Fibroblast of upper back skin (primary cell): ENCODE measurements at regions not wholly inside any gene's neighbourhood (a gene's known extent, or its start where the extent isn't known, plus 50 kb on each side); places are given as distances from the start of the nearest gene placed in this dataset.

Experiments
- DNase-seq: peaks from one replicate; pipeline ENCODE4 v3.0.0-alpha.2; 2013

- peak; percentile 66 for DNase-seq
Observed at GRCh38 chr13:63206461-63206860, 1790.8 kb upstream of the PCDH20 start.

DNA sequence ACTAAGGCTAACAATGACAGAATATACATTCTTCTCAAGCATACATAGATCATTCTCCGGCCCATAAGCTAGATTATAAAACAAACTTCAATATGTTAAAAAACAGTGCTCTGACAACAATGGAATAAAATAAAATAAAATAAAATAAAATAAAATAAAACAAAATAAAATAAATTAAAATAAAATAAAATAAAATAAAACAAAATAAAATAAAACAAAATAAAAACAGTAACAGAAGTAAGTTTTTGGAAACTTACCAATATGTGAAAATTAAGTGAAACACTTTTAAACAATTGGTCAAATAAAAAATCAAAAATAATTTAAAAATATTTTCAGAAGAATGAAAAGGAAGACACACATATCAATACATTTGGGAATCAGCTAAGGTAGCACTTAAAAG, 1785.8 kb upstream of the PCDH20 start:
- DNase-seq = no peak

DNA sequence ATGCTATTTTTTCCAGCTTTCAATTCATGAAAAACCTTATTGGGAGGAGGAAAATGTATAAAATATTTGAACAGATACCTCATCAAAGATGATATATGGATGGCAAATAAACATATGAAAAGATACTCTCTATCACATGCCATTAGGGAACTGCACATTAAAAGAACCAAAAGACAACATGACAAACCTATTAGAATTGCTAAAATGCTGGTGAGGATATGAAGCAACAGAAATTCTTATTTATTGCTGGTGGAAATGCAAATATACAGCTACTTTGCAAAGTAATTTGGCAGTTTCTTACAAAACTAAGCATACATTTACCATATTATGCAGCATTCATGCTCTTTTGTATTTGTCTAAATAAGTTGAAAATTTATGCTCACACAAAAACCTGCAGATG, 1783.9 kb upstream of the PCDH20 start:
- no peak for DNase-seq

DNA sequence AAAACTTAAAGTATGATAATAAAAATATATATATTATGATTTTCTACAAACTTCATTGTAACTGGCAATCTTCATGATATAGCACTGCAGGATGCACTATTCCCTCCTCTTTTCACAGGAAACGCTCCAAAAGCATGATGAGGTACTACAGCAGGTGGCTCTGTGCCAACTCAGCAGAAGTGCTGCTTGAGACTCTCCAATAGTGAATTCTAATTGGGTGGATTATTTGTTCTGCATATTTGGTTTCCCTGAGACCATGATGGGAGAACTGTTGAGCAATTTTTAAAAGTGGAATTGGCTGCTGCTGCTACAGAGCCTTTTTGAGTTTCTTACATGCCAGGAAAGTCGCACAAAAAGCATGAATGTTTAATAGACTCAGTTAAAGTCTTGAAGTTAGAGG, 1782.4 kb upstream of the PCDH20 start:
- peak; percentile 79 for DNase-seq

- no peak for DNase-seq
Observed at GRCh38 chr13:63195726-63196125, 1780.1 kb upstream of the PCDH20 start.

DNA sequence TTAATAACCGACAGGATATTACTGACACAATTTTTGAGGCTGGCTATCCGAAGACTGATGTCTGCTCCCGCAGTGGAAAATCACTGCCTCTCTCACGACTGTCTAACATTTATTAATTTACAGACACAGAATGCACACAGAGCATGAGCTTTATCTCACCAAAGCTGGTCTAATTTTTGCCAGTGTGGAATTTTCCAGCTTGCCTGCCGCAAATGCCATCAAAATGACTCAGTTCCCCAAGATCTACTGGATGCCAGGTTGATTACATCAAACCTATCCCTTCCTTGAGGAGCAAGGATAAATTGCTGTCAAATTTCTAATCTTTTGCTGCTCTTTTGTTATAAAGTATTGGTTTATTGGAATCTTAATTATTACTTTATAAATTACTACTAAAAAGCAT, 1775.1 kb upstream of the PCDH20 start:
- DNase-seq = peak; percentile 60

DNA sequence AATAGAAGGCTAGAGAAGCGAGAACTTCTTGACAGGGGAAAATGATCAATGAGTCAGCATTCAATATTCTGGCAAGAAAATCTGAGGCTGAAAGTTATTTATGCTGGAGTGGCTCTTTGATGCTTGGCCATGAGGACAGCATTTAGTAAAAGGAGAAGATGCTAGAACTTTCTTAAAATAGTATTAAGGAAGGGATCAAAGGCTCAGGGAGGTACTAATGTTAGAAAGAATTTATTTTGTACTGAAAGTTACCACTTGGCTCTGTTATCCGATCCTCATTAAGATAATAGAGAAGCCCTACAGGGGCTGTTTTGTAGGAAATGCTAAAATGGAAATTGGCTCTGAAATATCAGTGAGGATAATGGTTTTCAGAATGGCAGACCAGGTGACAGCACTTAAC, 1774.6 kb upstream of the PCDH20 start:
- DNase-seq = peak; percentile 23

- DNase-seq = no peak
Observed at GRCh38 chr13:63189712-63190111, 1774.1 kb upstream of the PCDH20 start.

- DNase-seq = peak; percentile 93
Observed at GRCh38 chr13:63184693-63185092, 1769.0 kb upstream of the PCDH20 start.

DNA sequence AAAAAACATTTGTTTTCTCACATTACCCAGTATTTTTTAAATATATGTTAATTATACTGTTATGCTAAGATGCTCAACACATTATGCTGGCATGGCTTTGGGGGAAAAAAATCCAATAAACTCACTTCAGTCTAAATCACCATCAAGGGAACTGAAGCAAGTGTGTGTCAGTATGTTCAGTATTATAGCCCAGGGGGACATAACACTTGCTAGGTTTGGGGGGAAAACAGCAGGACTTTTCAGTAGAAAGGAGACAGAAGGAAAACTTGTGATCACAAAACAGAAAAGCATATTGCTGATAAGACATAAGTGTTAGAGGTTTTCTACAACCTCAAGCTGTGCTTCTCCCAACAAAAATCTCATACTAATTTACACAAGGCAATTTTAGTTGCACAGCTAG, 1759.9 kb upstream of the PCDH20 start:
- DNase-seq = no peak

GRCh38 chr13:63167699-63168337, 1752.2 kb upstream of the PCDH20 start:
- DNase-seq = no peak

GRCh38 chr13:63166345-63166744, 1750.7 kb upstream of the PCDH20 start:
- no peak for DNase-seq

GRCh38 chr13:63163903-63164302, 1748.3 kb upstream of the PCDH20 start:
- no peak for DNase-seq

GRCh38 chr13:63161219-63161618, 1745.6 kb upstream of the PCDH20 start:
- DNase-seq = peak; percentile 17

GRCh38 chr13:63156816-63157215, 1741.2 kb upstream of the PCDH20 start:
- no peak for DNase-seq

GRCh38 chr13:63149375-63149774, 1733.7 kb upstream of the PCDH20 start:
- DNase-seq = no peak

- no peak for DNase-seq
Observed at GRCh38 chr13:63139277-63139676, 1723.6 kb upstream of the PCDH20 start.

DNA sequence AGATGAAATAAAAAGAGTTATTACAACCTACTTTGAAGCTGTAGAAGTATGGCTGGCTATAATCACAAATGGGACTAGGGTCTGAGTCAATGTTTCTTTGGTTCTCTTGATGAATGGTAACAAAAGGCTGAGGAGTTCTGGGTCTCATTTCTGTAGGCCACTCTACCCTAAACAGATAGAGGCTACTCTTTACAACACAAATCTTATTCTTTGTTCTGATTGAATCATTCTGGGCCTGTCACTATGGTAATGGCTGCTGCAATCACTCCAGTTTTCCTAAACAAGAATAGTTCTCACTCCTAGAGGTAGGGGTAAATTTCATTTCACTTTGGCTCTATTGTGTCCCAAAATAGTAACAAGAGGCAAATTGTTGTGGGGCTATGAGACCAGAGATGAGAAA, 1714.3 kb upstream of the PCDH20 start:
- DNase-seq = no peak

GRCh38 chr13:63128716-63129115, 1713.1 kb upstream of the PCDH20 start:
- DNase-seq = peak; percentile 73

GRCh38 chr13:63124863-63125262, 1709.2 kb upstream of the PCDH20 start:
- peak; percentile 46 for DNase-seq

GRCh38 chr13:63120883-63121282, 1705.2 kb upstream of the PCDH20 start:
- DNase-seq = no peak

GRCh38 chr13:63117710-63118109, 1702.1 kb upstream of the PCDH20 start:
- DNase-seq = no peak

DNA sequence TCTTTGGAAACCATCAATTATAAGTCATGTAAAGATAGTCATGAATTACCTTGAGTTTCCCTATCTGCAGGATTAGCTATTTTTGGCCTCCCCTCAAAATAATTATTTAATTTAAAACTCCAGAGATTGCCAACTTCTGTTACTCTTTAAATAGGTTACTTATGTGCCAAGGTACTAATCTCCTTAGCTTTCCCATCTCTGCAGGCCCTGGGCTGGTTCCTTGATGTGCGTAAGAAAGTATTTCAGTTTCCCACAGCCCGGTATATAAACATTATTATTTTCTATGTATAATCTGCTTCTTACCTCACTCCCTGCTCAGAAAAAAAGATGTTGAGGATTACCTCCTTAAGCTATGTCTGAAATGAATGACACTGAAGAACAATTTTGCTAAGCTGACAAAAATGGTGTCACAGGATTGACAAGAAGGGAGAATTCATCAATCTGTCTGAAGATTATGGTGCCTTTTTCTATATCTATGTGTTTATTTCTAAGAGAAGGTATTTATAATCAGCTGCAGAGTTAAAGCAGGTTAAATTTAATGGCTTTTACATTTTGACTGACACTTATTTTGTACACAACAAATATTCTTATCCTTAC, 1697.2 kb upstream of the PCDH20 start:
- DNase-seq = no peak

GRCh38 chr13:63110466-63110865, 1694.8 kb upstream of the PCDH20 start:
- peak; percentile 62 for DNase-seq
